H9 (cell line): ENCODE measurements at regions not wholly inside any gene's neighbourhood (a gene's known extent, or its start where the extent isn't known, plus 50 kb on each side); places are given as distances from the start of the nearest gene placed in this dataset.

Source experiments
- DNase-seq: peaks from one replicate; pipeline ENCODE4 v3.0.0-alpha.2; 2017
- H2AFZ ChIP-seq: one replicate; pipeline ENCODE4 v1.6.1; 2013; ENCODE audit warnings: mild to moderate bottlenecking, low read length, control low read depth, moderate library complexity
- H2AK5ac ChIP-seq: 2 replicates; pipeline ENCODE4 v1.6.1; 2013; ENCODE audit warnings: low read length, control low read depth, mixed read lengths; ENCODE audit not compliant: insufficient read length
- H2BK120ac ChIP-seq: one replicate; pipeline ENCODE4 v1.6.1; 2013; ENCODE audit warnings: low read depth, mild to moderate bottlenecking, low read length, control low read depth, inconsistent platforms; ENCODE audit not compliant: poor library complexity, severe bottlenecking
- H2BK12ac ChIP-seq: 2 replicates; pipeline ENCODE4 v1.6.1; 2013; ENCODE audit warnings: low read length, control low read depth, mixed read lengths, low read depth; ENCODE audit not compliant: insufficient read length
- H2BK15ac ChIP-seq: 2 replicates; pipeline ENCODE4 v1.6.1; 2013; ENCODE audit warnings: low read depth, low read length, control low read depth
- H2BK20ac ChIP-seq: one replicate; pipeline ENCODE4 v1.6.1; 2013; ENCODE audit warnings: low read depth, mild to moderate bottlenecking, low read length, control low read depth, inconsistent platforms; ENCODE audit not compliant: poor library complexity, severe bottlenecking
- H2BK5ac ChIP-seq: 2 replicates; pipeline ENCODE4 v1.6.1; 2013; ENCODE audit warnings: low read length, control low read depth, mixed read lengths; ENCODE audit not compliant: insufficient read length
- H3K14ac ChIP-seq: 2 replicates; pipeline ENCODE4 v1.6.1; 2013; ENCODE audit warnings: low read length, control low read depth; ENCODE audit not compliant: insufficient read depth
- H3K18ac ChIP-seq: 2 replicates; pipeline ENCODE4 v1.6.1; 2013; ENCODE audit warnings: low read depth, mild to moderate bottlenecking, mixed read lengths, low read length, control low read depth; ENCODE audit not compliant: insufficient read length
- H3K23ac ChIP-seq: 2 replicates; pipeline ENCODE4 v1.6.1; 2013; ENCODE audit warnings: low read length, control low read depth, mixed read lengths, low read depth; ENCODE audit not compliant: insufficient read length
- H3K23me2 ChIP-seq: 2 replicates; pipeline ENCODE4 v1.6.1; 2013; ENCODE audit warnings: low read depth, mild to moderate bottlenecking, mixed read lengths, low read length, control low read depth; ENCODE audit not compliant: insufficient read length, poor library complexity, severe bottlenecking
- H3K27ac ChIP-seq: 2 replicates; pipeline ENCODE4 v1.5.1; 2013; ENCODE audit warnings: low read length, control low read depth, mixed read lengths, low read depth; ENCODE audit not compliant: insufficient read length
- H3K27me3 ChIP-seq: 2 replicates; pipeline ENCODE4 v1.6.1; 2013; ENCODE audit warnings: low read length, control low read depth, inconsistent platforms; ENCODE audit not compliant: insufficient read depth
- H3K4ac ChIP-seq: 2 replicates; pipeline ENCODE4 v1.6.1; 2013; ENCODE audit warnings: low read depth, mild to moderate bottlenecking, control low read depth, inconsistent platforms, low read length, moderate library complexity
- H3K4me1 ChIP-seq: 2 replicates; pipeline ENCODE4 v1.6.1; 2013; ENCODE audit warnings: low read length, control low read depth, inconsistent platforms; ENCODE audit not compliant: insufficient read depth
- H3K4me2 ChIP-seq: 2 replicates; pipeline ENCODE4 v1.6.1; 2013; ENCODE audit warnings: low read length, control low read depth, mixed read lengths; ENCODE audit not compliant: insufficient read length, insufficient read depth
- H3K56ac ChIP-seq: 2 replicates; pipeline ENCODE4 v1.6.1; 2013; ENCODE audit warnings: low read depth, mild to moderate bottlenecking, mixed read lengths, low read length, control low read depth; ENCODE audit not compliant: insufficient read length
- H3K79me1 ChIP-seq: 2 replicates; pipeline ENCODE4 v1.6.1; 2013; ENCODE audit warnings: low read depth, mild to moderate bottlenecking, moderate library complexity, low read length, control low read depth, inconsistent platforms; ENCODE audit not compliant: insufficient read depth, poor library complexity, severe bottlenecking
- H3K79me2 ChIP-seq: 2 replicates; pipeline ENCODE4 v1.6.1; 2013; ENCODE audit warnings: low read length, control low read depth, inconsistent platforms; ENCODE audit not compliant: insufficient read depth
- H3K9ac ChIP-seq: 2 replicates; pipeline ENCODE4 v1.6.1; 2013; ENCODE audit warnings: low read length, control low read depth, mixed read lengths; ENCODE audit not compliant: insufficient read length; ENCODE audit errors: extremely low read depth
- H3K9me3 ChIP-seq: one replicate; pipeline ENCODE4 v1.6.1; 2013; ENCODE audit warnings: low read depth, low read length, inconsistent platforms; ENCODE audit not compliant: control insufficient read depth
- H3T11ph ChIP-seq: one replicate; pipeline ENCODE4 v1.6.1; 2013; ENCODE audit warnings: mild to moderate bottlenecking, low read length, control low read depth, inconsistent platforms
- H4K20me1 ChIP-seq: one replicate; pipeline ENCODE4 v1.6.1; 2013; ENCODE audit not compliant: control insufficient read depth, insufficient read length, insufficient read depth
- H4K5ac ChIP-seq: 2 replicates; pipeline ENCODE4 v1.6.1; 2013; ENCODE audit warnings: low read depth, mild to moderate bottlenecking, mixed read lengths, low read length, control low read depth; ENCODE audit not compliant: insufficient read length
- H4K8ac ChIP-seq: replicated peaks from 2 replicates; pipeline ENCODE4 v1.6.1; 2013; ENCODE audit warnings: low read length, control low read depth, mixed read lengths, low read depth; ENCODE audit not compliant: insufficient read length
- H4K91ac ChIP-seq: 2 replicates; pipeline ENCODE4 v1.6.1; 2013; ENCODE audit warnings: low read depth, mild to moderate bottlenecking, moderate library complexity, mixed read lengths, low read length, control low read depth; ENCODE audit not compliant: insufficient read length
- H3K27ac Mint-ChIP-seq, 3 experiments: 2 replicates in 2 of 3; 3 replicates in 1 of 3; pipeline ENCODE4 v1.8.0; 2020 to 2021; ENCODE audit warnings: mixed read lengths in 3 of 3, mild to moderate bottlenecking in 1 of 3, moderate library complexity in 1 of 3
- H3K27me3 Mint-ChIP-seq: 2 replicates; pipeline ENCODE4 v1.8.0; 2021; ENCODE audit warnings: low read depth, mild to moderate bottlenecking, moderate library complexity, mixed read lengths
- H3K36me3 Mint-ChIP-seq, 3 experiments: 2 replicates in 2 of 3; 3 replicates in 1 of 3; pipeline ENCODE4 v1.8.0; 2020 to 2021; ENCODE audit warnings: low read depth in 3 of 3, mixed read lengths in 3 of 3; ENCODE audit not compliant: insufficient read depth in 1 of 3
- H3K4me1 Mint-ChIP-seq, 2 experiments: 2 replicates each; pipeline ENCODE4 v1.8.0; 2020; ENCODE audit warnings: mixed read lengths in 2 of 2
- H3K4me3 Mint-ChIP-seq, 2 experiments: 2 replicates in 1 of 2; 3 replicates in 1 of 2; pipeline ENCODE4 v1.8.0; 2020 to 2021; ENCODE audit warnings: mild to moderate bottlenecking in 2 of 2, mixed read lengths in 2 of 2, moderate library complexity in 1 of 2
- H3K9me3 Mint-ChIP-seq, 2 experiments: 2 replicates in 1 of 2; 3 replicates in 1 of 2; pipeline ENCODE4 v1.8.0; 2020; ENCODE audit warnings: mild to moderate bottlenecking in 2 of 2, mixed read lengths in 2 of 2, moderate library complexity in 1 of 2
- WGBS: extraction: QIAGEN DNeasy Blood & Tissue Kit; methylation state at CpG from one replicate; pipeline ENCODE4 v1.1.7; 2013; ENCODE audit warnings: missing lambda C conversion rate, low lambda C conversion rate, mixed read lengths; ENCODE audit not compliant: insufficient read length; ENCODE audit errors: extremely low coverage; 5-methylcytosine and 5-hydroxymethylcytosine counted together
- TF ChIP-seq, protein P1 (sequence below): fragments of 200-600 bp; sonication (generic); conservative IDR thresholded peaks from 3 replicates; pipeline ENCODE4 v1.8.0; 2021; ENCODE audit warnings: antibody characterized with exemption, mild to moderate bottlenecking

DNA sequence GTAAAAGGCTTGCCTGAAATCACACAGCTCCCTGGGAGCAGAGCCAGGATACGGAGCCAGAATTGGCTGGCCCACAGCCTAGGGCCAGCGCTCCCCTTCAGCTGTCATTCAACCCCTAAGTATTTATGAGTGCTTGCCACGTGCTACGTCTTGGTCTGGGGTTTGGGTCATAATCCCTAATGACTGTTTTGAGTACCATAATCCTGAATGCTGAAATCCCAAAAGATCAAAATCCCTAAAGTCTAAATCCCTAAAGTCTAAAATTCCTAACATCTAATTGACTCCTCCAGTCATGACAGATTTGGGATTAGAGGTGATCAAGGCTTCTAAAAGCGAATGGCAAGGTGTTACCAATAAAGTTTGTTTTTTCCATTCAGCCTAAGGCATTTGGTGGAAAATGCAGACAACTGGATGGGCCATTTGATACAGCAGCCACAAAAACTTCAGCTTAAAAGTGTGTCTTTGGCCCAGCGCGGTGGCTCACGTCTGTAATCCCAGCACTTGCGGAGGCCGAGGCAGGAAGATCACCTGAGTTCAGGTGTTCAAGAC, 59.8 kb upstream of the PRR5 start:
- H3K18ac ChIP-seq: no peak overlapping the region
- H3K4me1 Mint-ChIP-seq: peaks cover 4 to 14% of the 10 kb centered on the region in 2 experiments; a peak in 3 of 4 replicates
- H3K4me3 Mint-ChIP-seq: no peak overlapping the region
- H3K79me2 ChIP-seq: no peaks in the 10 kb centered on the region
- no peak overlapping the region for H2BK12ac ChIP-seq
- no peak overlapping the region for H2AK5ac ChIP-seq
- H3K36me3 Mint-ChIP-seq: no peaks in the 10 kb centered on the region
- no peak overlapping the region for H3K4me2 ChIP-seq
- H3K9ac ChIP-seq: no peak overlapping the region
- no peak overlapping the region for H3K4ac ChIP-seq
- TF ChIP-seq, protein P1, sequence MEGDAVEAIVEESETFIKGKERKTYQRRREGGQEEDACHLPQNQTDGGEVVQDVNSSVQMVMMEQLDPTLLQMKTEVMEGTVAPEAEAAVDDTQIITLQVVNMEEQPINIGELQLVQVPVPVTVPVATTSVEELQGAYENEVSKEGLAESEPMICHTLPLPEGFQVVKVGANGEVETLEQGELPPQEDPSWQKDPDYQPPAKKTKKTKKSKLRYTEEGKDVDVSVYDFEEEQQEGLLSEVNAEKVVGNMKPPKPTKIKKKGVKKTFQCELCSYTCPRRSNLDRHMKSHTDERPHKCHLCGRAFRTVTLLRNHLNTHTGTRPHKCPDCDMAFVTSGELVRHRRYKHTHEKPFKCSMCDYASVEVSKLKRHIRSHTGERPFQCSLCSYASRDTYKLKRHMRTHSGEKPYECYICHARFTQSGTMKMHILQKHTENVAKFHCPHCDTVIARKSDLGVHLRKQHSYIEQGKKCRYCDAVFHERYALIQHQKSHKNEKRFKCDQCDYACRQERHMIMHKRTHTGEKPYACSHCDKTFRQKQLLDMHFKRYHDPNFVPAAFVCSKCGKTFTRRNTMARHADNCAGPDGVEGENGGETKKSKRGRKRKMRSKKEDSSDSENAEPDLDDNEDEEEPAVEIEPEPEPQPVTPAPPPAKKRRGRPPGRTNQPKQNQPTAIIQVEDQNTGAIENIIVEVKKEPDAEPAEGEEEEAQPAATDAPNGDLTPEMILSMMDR: no peak
- no peak overlapping the region for H3K27ac ChIP-seq
- H2BK15ac ChIP-seq: no peak overlapping the region
- H3K27me3 Mint-ChIP-seq: peaks cover 58% of the 10 kb centered on the region
- no peaks in the 10 kb centered on the region for H3K9me3 Mint-ChIP-seq
- no peak overlapping the region for H3K56ac ChIP-seq
- no peak overlapping the region for H2AFZ ChIP-seq
- no peaks in the 10 kb centered on the region for H3K9me3 ChIP-seq
- no peak overlapping the region for H2BK20ac ChIP-seq
- H3K27ac Mint-ChIP-seq: no peak overlapping the region
- H3K79me1 ChIP-seq: no peaks in the 10 kb centered on the region
- DNase-seq: no peak
- H3K23me2 ChIP-seq: no peaks in the 10 kb centered on the region
- H3K23ac ChIP-seq: no peak overlapping the region
- H3K4me1 ChIP-seq: no peaks in the 10 kb centered on the region
- no peak overlapping the region for H4K8ac ChIP-seq
- H3K14ac ChIP-seq: no peak overlapping the region
- H4K20me1 ChIP-seq: no peaks in the 10 kb centered on the region
- H2BK120ac ChIP-seq: no peak overlapping the region
- no peak overlapping the region for H3T11ph ChIP-seq
- no peak overlapping the region for H2BK5ac ChIP-seq
- H4K5ac ChIP-seq: no peak overlapping the region
- no CpG with 5 or more reads among the region's 10 CpGs for WGBS
- no peak overlapping the region for H4K91ac ChIP-seq
- no peaks in the 10 kb centered on the region for H3K27me3 ChIP-seq
